Adrenal gland (tissue), 5 donors: ENCODE measurements at regions not wholly inside any gene's neighbourhood (a gene's known extent, or its start where the extent isn't known, plus 50 kb on each side); places are given as distances from the start of the nearest gene placed in this dataset.

Experiments
- CTCF ChIP-seq, 6 experiments: fragments of 450-650 bp in 4 of 6; fragments of 200-600 bp in 2 of 6; sonication (generic) in 1 of 6; IDR thresholded peaks; 1 replicate in 5 of 6; 2 replicates in 1 of 6; pipeline versions ENCODE4 v1.5.1 to v1.8.0; 2016 to 2021; ENCODE audit warnings: antibody characterized with exemption in 6 of 6, mild to moderate bottlenecking in 2 of 6, moderate library complexity in 1 of 6
- POLR2A ChIP-seq, 2 donors: fragments of 450-650 bp; IDR thresholded peaks; one replicate each; pipeline ENCODE4 v1.6.1; 2017; ENCODE audit warnings: antibody characterized with exemption in 2 of 2, mild to moderate bottlenecking in 2 of 2, moderate library complexity in 1 of 2
- donor health status: DM: no; HTN: no; CAD: no.

GRCh38 chr12:58367041-58367440 lies 425.7 kb downstream of the ATP23 start:
- no peak for TF ChIP-seq CTCF (IDR thresholded peaks at IDR 0.05)
- no peak for TF ChIP-seq POLR2A (IDR thresholded peaks at IDR 0.05)
